ENCODE measurements at regions not wholly inside any gene's neighbourhood (a gene's known extent, or its start where the extent isn't known, plus 50 kb on each side); places are given as distances from the start of the nearest gene placed in this dataset.
"Not testable (repeated sequence)": the region's sequence is repeated elsewhere in the genome, so short reads cannot be mapped to it uniquely, and the experiment has no call there.

DNA sequence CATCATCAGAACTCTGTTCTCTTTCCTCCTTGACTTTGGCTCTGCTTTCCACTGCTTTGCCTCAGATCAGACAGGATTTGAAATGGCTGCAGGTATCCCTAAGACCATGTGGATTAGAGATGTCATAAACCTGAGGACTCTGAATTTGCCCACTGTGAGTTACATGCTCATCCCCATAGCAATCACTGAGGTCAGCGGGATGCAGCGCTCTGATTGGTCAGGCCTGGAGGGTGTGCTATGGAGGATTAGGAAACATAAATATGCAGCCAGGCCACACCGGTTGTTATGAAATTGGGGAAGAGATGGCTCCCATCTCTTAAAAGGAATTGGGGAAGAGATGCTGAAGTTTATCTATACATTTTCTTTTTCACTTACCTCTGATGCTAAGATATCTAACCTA, 73.7 kb upstream of the DNAJC10 start:
- H3K4me3 Mint-ChIP-seq = no peak overlapping the region

DNA sequence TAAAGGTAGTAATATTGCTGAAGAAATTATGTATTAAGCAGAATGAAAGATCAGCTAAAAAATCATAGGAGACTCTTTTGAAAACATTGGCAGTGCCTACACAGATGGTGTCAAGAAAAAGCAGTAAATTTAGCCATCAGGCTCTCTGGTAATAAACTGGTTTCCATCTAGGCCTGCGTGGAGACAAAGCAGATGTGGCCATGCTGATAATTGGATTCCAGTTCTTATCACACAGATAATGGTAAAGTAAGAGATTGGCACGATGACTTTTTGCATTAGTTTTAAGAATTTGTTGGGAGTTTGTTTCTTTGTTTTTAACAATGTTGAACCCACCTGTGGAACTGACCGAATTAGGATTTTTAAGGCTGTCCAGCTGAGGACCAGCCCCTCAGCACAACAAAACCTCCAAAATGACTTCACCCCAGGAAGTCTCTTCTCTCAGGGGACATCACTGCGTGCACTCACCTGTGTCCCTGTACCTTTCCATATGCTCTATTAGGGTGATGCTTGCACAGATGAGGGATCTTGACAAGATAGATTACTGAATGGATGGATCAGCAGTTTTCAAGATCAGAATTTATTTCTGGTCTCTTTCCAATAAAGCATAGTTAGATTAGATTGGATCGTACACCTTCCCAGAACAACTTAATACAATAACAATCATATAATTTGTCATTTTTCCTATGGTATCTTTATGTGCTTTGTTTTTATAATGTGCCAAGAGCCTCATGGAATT, 69.1 kb upstream of the DNAJC10 start:
- no peak for DNase-seq
- ATAC-seq = no peak
- no peak overlapping the region for H3K27ac Mint-ChIP-seq
- no peaks in the 10 kb centered on the region for H3K36me3 Mint-ChIP-seq (ENCODE audit: low read depth)
- H3K4me1 Mint-ChIP-seq = peaks cover 6% of the 10 kb centered on the region
- no peaks in the 10 kb centered on the region for H3K9me3 ChIP-seq (ENCODE audit: control insufficient read depth, low read length, poor library complexity, severe bottlenecking)
- peaks cover 4% of the 10 kb centered on the region for H3K27me3 Mint-ChIP-seq
- no peak overlapping the region for H3K4me3 Mint-ChIP-seq

More for the DNA sequence above, 73.7 kb upstream of the DNAJC10 start:
- H3K4me1 Mint-ChIP-seq = no peaks in the 10 kb centered on the region
- H3K9me3 ChIP-seq (ENCODE audit: control insufficient read depth, low read length, poor library complexity, severe bottlenecking) = no peaks in the 10 kb centered on the region
- ATAC-seq (peak; percentile 51), DNase-seq (no peak)
- H3K27me3 Mint-ChIP-seq = peaks cover 18% of the 10 kb centered on the region
- no peaks in the 10 kb centered on the region for H3K36me3 Mint-ChIP-seq (ENCODE audit: low read depth)
- H3K27ac Mint-ChIP-seq = no peak overlapping the region

DNA sequence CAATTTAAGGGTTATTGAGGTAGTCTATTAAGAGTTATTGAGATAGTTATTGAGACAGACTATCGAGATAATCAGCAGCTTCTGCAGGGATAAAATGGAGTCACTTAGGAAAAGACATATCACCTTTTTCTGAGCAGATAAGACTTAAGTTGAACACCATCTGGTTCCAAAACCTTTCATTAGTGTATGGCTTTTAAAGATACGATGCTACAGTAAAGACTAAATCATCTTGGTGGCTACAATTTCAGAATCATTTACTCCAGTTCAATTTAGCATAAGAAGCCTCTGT, 68.6 kb upstream of the DNAJC10 start:
- no peak for DNase-seq
- no peak for ATAC-seq
- peaks cover 11% of the 10 kb centered on the region for H3K4me1 Mint-ChIP-seq

DNA sequence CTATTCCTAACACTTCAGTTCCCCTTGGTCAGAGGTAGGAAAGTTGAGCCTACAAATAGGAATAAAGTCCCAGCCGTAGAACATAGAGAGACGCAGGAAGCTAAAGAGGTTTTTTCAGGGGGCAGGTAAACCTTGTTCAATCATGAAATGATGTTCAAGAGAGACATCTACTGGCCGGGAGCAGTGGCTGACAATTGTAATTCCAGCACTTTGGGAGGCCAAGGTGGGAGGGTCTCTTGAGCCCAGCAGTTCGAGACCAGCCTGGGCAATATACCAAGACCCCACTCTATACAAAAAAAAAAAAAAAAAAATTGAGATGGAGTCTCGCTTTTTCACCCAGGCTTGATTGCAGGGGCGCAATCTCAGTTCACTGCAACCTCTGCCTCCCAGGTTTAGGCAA, 66.7 kb upstream of the DNAJC10 start:
- Mint-ChIP-seq H3K4me3 (no peak overlapping the region), H3K27ac (no peak overlapping the region)

More for the DNA sequence above, 68.6 kb upstream of the DNAJC10 start:
- H3K36me3 Mint-ChIP-seq (ENCODE audit: low read depth) = no peaks in the 10 kb centered on the region
- peaks cover 4% of the 10 kb centered on the region for H3K27me3 Mint-ChIP-seq
- H3K27ac Mint-ChIP-seq = no peak overlapping the region
- H3K4me3 Mint-ChIP-seq = no peak overlapping the region
- H3K9me3 ChIP-seq (ENCODE audit: control insufficient read depth, low read length, poor library complexity, severe bottlenecking) = no peaks in the 10 kb centered on the region

DNA sequence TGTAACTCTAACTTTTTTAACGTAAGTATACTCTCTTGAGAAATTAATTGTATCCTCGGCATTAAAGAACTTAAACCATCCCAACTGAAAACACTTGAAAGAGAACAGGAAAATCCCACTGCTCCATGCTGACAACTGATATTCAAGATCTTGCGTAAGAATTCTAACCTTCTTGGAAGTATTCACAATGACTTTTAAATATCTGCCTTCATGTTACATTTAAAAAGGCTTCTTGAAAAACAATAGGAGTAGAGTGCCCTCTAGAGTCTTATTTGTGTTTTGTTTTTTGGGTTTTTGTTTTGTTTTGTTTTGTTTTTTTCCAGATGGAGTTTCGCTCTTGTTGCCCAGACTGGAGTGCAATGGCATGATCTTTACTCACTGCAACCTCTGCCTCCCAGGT, 65.4 kb upstream of the DNAJC10 start:
- no peaks in the 10 kb centered on the region for H3K36me3 Mint-ChIP-seq (ENCODE audit: low read depth)
- no peak overlapping the region for H3K27ac Mint-ChIP-seq
- ATAC-seq = no peak
- peaks cover 15% of the 10 kb centered on the region for H3K4me1 Mint-ChIP-seq
- H3K4me3 Mint-ChIP-seq = no peak overlapping the region
- peaks cover 11% of the 10 kb centered on the region for H3K27me3 Mint-ChIP-seq
- no peaks in the 10 kb centered on the region for H3K9me3 ChIP-seq (ENCODE audit: control insufficient read depth, low read length, poor library complexity, severe bottlenecking)
- no peak for DNase-seq

More for the DNA sequence above, 66.7 kb upstream of the DNAJC10 start:
- peaks cover 15% of the 10 kb centered on the region for H3K4me1 Mint-ChIP-seq
- no peaks in the 10 kb centered on the region for H3K9me3 ChIP-seq (ENCODE audit: control insufficient read depth, low read length, poor library complexity, severe bottlenecking)
- ATAC-seq (no peak), DNase-seq (no peak)
- no peaks in the 10 kb centered on the region for H3K36me3 Mint-ChIP-seq (ENCODE audit: low read depth)
- peaks cover 4% of the 10 kb centered on the region for H3K27me3 Mint-ChIP-seq

DNA sequence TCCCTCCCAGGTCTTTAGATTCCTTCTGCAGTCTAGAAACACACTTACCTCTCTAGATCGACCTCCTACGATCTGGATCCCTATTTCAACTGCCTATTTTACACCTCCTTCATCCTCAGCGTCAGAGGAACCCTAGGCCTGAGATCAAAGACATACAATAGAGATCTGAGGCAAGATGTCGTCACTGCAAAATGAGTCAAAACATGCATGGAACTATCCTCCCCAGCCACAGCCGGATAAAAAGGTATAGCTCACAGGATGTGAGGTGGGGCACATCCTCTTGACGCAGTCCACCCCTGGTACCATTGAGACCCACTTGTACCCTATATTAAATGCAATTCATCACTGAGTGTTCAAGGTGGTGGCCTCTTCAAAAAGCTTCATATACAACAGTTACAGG, 63.7 kb upstream of the DNAJC10 start:
- Mint-ChIP-seq H3K36me3 (ENCODE audit: low read depth) (peaks cover 2% of the 10 kb centered on the region), H3K27me3 (peaks cover 17% of the 10 kb centered on the region), H3K4me1 (peaks cover 15% of the 10 kb centered on the region), H3K4me3 (no peak overlapping the region), H3K27ac (peak overlapping the region; percentile 69)
- no peak for DNase-seq
- no peaks in the 10 kb centered on the region for H3K9me3 ChIP-seq (ENCODE audit: control insufficient read depth, low read length, poor library complexity, severe bottlenecking)
- ATAC-seq = peak; percentile 91

DNA sequence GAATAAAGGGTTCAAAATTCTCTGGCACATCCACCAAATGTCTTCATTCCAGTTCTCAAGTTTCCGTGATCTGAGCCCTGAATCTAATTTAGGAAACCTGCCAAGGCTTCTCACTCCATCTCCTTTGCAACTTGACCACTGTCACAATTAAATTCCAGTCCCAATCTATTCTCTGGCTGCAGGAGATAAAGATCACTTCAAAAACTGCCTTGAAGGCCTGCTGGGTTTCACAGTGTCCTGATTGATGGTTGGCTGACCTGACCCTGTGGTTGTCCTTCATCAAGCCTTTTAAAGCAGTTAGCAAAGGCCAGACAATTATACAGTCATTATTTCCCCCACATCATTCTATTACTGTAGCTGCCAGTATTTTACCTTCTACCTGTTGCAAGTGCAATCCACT, 60.3 kb upstream of the DNAJC10 start:
- H3K27me3 Mint-ChIP-seq = peaks cover 32% of the 10 kb centered on the region
- no peak for DNase-seq
- no peak overlapping the region for H3K27ac Mint-ChIP-seq
- ATAC-seq = no peak
- H3K36me3 Mint-ChIP-seq (ENCODE audit: low read depth) = peaks cover 4% of the 10 kb centered on the region
- H3K9me3 ChIP-seq (ENCODE audit: control insufficient read depth, low read length, poor library complexity, severe bottlenecking) = no peaks in the 10 kb centered on the region
- peaks cover 11% of the 10 kb centered on the region for H3K4me1 Mint-ChIP-seq
- H3K4me3 Mint-ChIP-seq = no peak overlapping the region

DNA sequence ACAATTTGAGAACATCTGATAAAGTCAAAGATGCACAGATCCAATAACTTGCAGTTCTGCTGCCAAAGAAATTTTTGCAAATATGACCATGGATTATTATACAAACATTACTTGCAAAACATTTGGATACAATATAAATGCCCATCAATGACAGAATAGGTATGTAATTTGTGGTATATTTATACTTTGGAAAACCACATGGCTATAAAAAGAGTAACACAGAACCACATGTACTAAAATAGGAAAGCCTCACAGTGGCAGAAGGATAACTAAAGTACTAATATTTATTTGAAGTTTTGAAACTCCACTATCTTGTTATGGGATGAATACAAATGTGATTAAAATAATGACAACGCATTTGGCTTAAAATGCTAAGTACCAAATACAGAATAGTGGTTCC, 51.8 kb upstream of the DNAJC10 start:
- Mint-ChIP-seq H3K27ac (no peak overlapping the region), H3K27me3 (peaks cover 18% of the 10 kb centered on the region), H3K36me3 (ENCODE audit: low read depth) (peaks cover 2% of the 10 kb centered on the region), H3K4me1 (peaks cover 8% of the 10 kb centered on the region), H3K4me3 (no peak overlapping the region)
- ATAC-seq (no peak), DNase-seq (no peak)
- no peaks in the 10 kb centered on the region for H3K9me3 ChIP-seq (ENCODE audit: control insufficient read depth, low read length, poor library complexity, severe bottlenecking)

DNA sequence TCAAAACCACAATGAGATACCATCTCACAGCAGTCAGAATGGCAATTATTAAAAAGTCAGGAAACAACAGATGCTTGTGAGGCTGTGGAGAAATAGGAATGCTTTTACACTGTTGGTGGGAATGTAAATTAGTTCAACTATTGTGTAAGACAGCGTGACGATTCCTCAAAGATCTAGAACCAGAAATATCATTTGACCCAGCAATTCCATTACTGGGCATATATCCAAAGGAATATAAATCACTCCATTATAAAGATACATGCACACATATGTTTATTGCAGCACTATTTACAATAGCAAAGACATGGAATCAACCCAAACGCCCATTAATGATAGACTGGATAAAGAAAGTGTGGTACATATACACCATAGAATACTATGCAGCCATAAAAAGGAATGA, 50.6 kb upstream of the DNAJC10 start:
- not testable (repeated sequence) for H3K36me3 Mint-ChIP-seq (ENCODE audit: low read depth); H3K4me3 Mint-ChIP-seq; DNase-seq; ATAC-seq; H3K27ac Mint-ChIP-seq; H3K4me1 Mint-ChIP-seq; H3K9me3 ChIP-seq (ENCODE audit: control insufficient read depth, low read length, poor library complexity, severe bottlenecking)
- H3K27me3 Mint-ChIP-seq = peaks cover 12% of the 10 kb centered on the region

All from T-helper 17 cell (primary cell).